Neural cell (in vitro differentiated cells): ENCODE measurements at regions not wholly inside any gene's neighbourhood (a gene's known extent, or its start where the extent isn't known, plus 50 kb on each side); places are given as distances from the start of the nearest gene placed in this dataset.

Source experiments
- H2AFZ ChIP-seq: fragments of 200-600, 300-800 bp; sonication (generic), shearing (Covaris generic); 2 replicates; pipeline ENCODE4 v1.6.0; 2014; ENCODE audit warnings: low read depth, mild to moderate bottlenecking, antibody characterized with exemption, low read length, moderate library complexity
- H3F3A ChIP-seq: fragments of 200-600 bp; shearing (Covaris generic); 2 replicates; pipeline ENCODE4 v1.6.1; 2016; ENCODE audit warnings: mild to moderate bottlenecking, moderate library complexity, mixed read lengths, antibody characterized with exemption, low read length; ENCODE audit not compliant: insufficient read depth, poor library complexity, severe bottlenecking
- H3K27ac ChIP-seq: fragments of 200-600, 300-800 bp; sonication (generic), shearing (Covaris generic); 2 replicates; pipeline ENCODE4 v1.5.1; 2014; ENCODE audit warnings: mild to moderate bottlenecking, low read length, moderate library complexity
- H3K27me3 ChIP-seq: fragments of 300-800, 200-600 bp; sonication (generic), shearing (Covaris generic); 2 replicates; pipeline ENCODE4 v1.6.0; 2014; ENCODE audit warnings: mild to moderate bottlenecking, low read depth, low read length, moderate library complexity; ENCODE audit not compliant: insufficient read depth
- H3K36me3 ChIP-seq: fragments of 300-800, 200-600 bp; sonication (generic), shearing (Covaris generic); 2 replicates; pipeline ENCODE4 v1.5.1; 2014; ENCODE audit warnings: mild to moderate bottlenecking, antibody characterized with exemption, low read length, moderate library complexity; ENCODE audit not compliant: insufficient read depth
- H3K4me2 ChIP-seq: fragments of 300-800, 200-600 bp; sonication (generic), shearing (Covaris generic); 2 replicates; pipeline ENCODE4 v1.6.0; 2014; ENCODE audit warnings: mild to moderate bottlenecking, low read length
- H3K4me3 ChIP-seq: fragments of 300-800, 200-600 bp; sonication (generic), shearing (Covaris generic); 2 replicates; pipeline ENCODE4 v1.5.1; 2014; ENCODE audit warnings: mild to moderate bottlenecking, low read length, moderate library complexity
- H3K79me2 ChIP-seq: fragments of 200-600 bp; shearing (Covaris generic); replicated peaks from 2 replicates; pipeline ENCODE4 v1.6.0; 2014; ENCODE audit warnings: mild to moderate bottlenecking, low read length, moderate library complexity; ENCODE audit not compliant: insufficient read depth
- H3K9ac ChIP-seq: fragments of 300-800, 200-600 bp; sonication (generic), shearing (Covaris generic); 2 replicates; pipeline ENCODE4 v1.6.1; 2016; ENCODE audit warnings: mild to moderate bottlenecking, low read length, mixed read lengths
- H3K9me2 ChIP-seq: fragments of 200-600 bp; shearing (Covaris generic); 2 replicates; pipeline ENCODE4 v1.6.1; 2016; ENCODE audit warnings: mild to moderate bottlenecking, low read length, mixed read lengths; ENCODE audit not compliant: insufficient read depth
- H3K9me3 ChIP-seq: fragments of 200-600, 300-800 bp; sonication (generic), shearing (Covaris generic); 2 replicates; pipeline ENCODE4 v1.6.1; 2016; ENCODE audit warnings: mild to moderate bottlenecking, mixed run types, low read length, moderate library complexity, mixed read lengths
- H4K20me1 ChIP-seq: fragments of 200-600 bp; shearing (Covaris generic); 2 replicates; pipeline ENCODE4 v1.6.1; 2016; ENCODE audit warnings: mild to moderate bottlenecking, mixed run types; ENCODE audit not compliant: insufficient read depth
- EP300 ChIP-seq: fragments of 450-650 bp; conservative IDR thresholded peaks from 2 replicates; pipeline ENCODE4 v1.6.1; 2014; ENCODE audit warnings: antibody characterized with exemption, mild to moderate bottlenecking, moderate library complexity; ENCODE audit not compliant: poor library complexity, severe bottlenecking
- EZH2 ChIP-seq: fragments of 200-600, 300-800 bp; shearing (Covaris generic), sonication (generic); IDR thresholded peaks from 2 replicates; pipeline ENCODE4 v1.6.1; 2014; ENCODE audit warnings: antibody characterized with exemption, low read length, borderline replicate concordance, mild to moderate bottlenecking; ENCODE audit not compliant: insufficient read depth, poor library complexity, severe bottlenecking
- MXI1 ChIP-seq: fragments of 450-650 bp; conservative IDR thresholded peaks from 2 replicates; pipeline ENCODE4 v1.6.1; 2014; ENCODE audit warnings: antibody characterized with exemption, mild to moderate bottlenecking; ENCODE audit not compliant: poor library complexity, severe bottlenecking
- POLR2AphosphoS5 ChIP-seq: IDR thresholded peaks from 2 replicates; pipeline ENCODE4 v1.6.1; 2012
- RAD21 ChIP-seq: fragments of 450-650 bp; conservative IDR thresholded peaks from 2 replicates; pipeline ENCODE4 v1.6.1; 2014; ENCODE audit warnings: antibody characterized with exemption, mild to moderate bottlenecking, moderate library complexity
- SMC3 ChIP-seq: fragments of 450-650 bp; conservative IDR thresholded peaks from 2 replicates; pipeline ENCODE4 v1.6.1; 2014; ENCODE audit warnings: antibody characterized with exemption, mild to moderate bottlenecking, moderate library complexity; ENCODE audit not compliant: poor library complexity
- TAF1 ChIP-seq: IDR thresholded peaks from 2 replicates; pipeline ENCODE4 v1.6.1; 2012; ENCODE audit warnings: low read depth
- TF ChIP-seq, protein P1 (sequence below): IDR thresholded peaks from 2 replicates; pipeline ENCODE4 v1.6.1; 2012; ENCODE audit warnings: borderline replicate concordance
- TF ChIP-seq, protein P2 (sequence below): fragments of 450-650 bp; IDR thresholded peaks from 2 replicates; pipeline ENCODE4 v1.5.1; 2014; ENCODE audit warnings: antibody characterized with exemption, mild to moderate bottlenecking, moderate library complexity; ENCODE audit not compliant: poor library complexity, severe bottlenecking

DNA sequence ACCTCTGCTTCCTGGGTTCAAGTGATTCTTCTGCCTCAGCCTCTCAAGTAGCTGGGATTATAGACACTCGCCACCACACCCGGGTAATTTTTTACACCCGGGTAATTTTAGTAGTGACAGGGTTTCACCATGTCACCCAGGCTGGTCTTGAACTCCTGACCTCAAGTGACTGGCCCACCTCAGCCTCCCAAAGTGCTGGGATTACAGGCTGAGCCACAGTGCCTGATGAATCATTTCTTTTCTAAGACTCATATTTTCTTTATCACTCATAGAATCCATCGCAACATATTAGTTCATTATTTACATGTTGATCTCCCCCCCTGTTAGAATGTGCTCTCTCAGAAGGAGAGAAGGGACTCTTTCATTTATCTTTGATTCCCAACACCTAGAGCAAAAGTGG, 109.5 kb upstream of the PTPRG start:
- Histone ChIP-seq H4K20me1 (no peaks in the 10 kb centered on the region), H3K27me3 (no peaks in the 10 kb centered on the region), H3K79me2 (no peaks in the 10 kb centered on the region), H3K36me3 (no peaks in the 10 kb centered on the region), H3K9me2 (no peaks in the 10 kb centered on the region), H3K4me2 (no peak overlapping the region), H3K9me3 (no peaks in the 10 kb centered on the region), H2AFZ (no peak overlapping the region), H3K9ac (no peak overlapping the region), H3K27ac (no peak overlapping the region), H3K4me3 (no peak overlapping the region), H3F3A (no peaks in the 10 kb centered on the region)
- TF ChIP-seq SMC3, result no peak
- TF ChIP-seq EP300, result no peak
- TF ChIP-seq EZH2, result no peak
- no peak for TF ChIP-seq TAF1
- TF ChIP-seq MXI1, result no peak
- TF ChIP-seq, protein P1, sequence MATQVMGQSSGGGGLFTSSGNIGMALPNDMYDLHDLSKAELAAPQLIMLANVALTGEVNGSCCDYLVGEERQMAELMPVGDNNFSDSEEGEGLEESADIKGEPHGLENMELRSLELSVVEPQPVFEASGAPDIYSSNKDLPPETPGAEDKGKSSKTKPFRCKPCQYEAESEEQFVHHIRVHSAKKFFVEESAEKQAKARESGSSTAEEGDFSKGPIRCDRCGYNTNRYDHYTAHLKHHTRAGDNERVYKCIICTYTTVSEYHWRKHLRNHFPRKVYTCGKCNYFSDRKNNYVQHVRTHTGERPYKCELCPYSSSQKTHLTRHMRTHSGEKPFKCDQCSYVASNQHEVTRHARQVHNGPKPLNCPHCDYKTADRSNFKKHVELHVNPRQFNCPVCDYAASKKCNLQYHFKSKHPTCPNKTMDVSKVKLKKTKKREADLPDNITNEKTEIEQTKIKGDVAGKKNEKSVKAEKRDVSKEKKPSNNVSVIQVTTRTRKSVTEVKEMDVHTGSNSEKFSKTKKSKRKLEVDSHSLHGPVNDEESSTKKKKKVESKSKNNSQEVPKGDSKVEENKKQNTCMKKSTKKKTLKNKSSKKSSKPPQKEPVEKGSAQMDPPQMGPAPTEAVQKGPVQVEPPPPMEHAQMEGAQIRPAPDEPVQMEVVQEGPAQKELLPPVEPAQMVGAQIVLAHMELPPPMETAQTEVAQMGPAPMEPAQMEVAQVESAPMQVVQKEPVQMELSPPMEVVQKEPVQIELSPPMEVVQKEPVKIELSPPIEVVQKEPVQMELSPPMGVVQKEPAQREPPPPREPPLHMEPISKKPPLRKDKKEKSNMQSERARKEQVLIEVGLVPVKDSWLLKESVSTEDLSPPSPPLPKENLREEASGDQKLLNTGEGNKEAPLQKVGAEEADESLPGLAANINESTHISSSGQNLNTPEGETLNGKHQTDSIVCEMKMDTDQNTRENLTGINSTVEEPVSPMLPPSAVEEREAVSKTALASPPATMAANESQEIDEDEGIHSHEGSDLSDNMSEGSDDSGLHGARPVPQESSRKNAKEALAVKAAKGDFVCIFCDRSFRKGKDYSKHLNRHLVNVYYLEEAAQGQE, result no peak

DNA sequence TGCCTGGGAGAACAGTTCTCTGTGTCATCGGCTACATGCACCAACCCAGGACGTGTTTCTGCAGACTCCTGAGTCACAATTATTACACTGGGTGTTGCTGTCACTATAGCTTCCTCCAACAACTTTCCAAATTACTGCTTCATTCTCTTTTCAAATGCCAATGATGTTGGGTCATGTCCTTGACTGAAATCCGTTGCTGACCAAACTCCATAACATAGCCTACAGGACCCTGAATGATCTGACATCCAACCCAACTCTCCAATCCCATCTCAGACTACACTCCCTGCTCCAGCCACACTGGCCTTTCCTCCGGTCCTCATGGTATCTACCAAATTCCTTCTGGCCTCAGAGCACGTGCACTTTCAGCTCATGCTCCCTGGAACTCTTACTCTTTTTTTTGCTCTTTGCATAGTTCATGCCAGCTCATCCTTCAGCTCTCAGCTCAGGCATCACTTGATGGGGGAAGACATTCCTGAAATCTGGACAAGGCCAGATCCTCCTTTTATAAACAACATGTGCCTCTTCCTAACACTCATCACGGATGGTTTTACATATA, 108.8 kb upstream of the PTPRG start:
- H4K20me1 ChIP-seq, result no peaks in the 10 kb centered on the region

More for the DNA sequence above, 108.8 kb upstream of the PTPRG start:
- no peaks in the 10 kb centered on the region for H3K27me3 ChIP-seq
- H3K4me3 ChIP-seq, result no peak overlapping the region
- no peak for TF ChIP-seq MXI1
- TF ChIP-seq TAF1, result no peak
- TF ChIP-seq EP300, result no peak
- TF ChIP-seq, protein P1, result no peak
- TF ChIP-seq, protein P2, sequence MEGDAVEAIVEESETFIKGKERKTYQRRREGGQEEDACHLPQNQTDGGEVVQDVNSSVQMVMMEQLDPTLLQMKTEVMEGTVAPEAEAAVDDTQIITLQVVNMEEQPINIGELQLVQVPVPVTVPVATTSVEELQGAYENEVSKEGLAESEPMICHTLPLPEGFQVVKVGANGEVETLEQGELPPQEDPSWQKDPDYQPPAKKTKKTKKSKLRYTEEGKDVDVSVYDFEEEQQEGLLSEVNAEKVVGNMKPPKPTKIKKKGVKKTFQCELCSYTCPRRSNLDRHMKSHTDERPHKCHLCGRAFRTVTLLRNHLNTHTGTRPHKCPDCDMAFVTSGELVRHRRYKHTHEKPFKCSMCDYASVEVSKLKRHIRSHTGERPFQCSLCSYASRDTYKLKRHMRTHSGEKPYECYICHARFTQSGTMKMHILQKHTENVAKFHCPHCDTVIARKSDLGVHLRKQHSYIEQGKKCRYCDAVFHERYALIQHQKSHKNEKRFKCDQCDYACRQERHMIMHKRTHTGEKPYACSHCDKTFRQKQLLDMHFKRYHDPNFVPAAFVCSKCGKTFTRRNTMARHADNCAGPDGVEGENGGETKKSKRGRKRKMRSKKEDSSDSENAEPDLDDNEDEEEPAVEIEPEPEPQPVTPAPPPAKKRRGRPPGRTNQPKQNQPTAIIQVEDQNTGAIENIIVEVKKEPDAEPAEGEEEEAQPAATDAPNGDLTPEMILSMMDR, result no peak
- no peak for TF ChIP-seq RAD21
- TF ChIP-seq POLR2AphosphoS5, result no peak
- no peak for TF ChIP-seq SMC3
- no peak for TF ChIP-seq EZH2
- H3K79me2 ChIP-seq, result no peaks in the 10 kb centered on the region
- H2AFZ ChIP-seq, result no peak overlapping the region
- H3F3A ChIP-seq, result no peaks in the 10 kb centered on the region
- no peaks in the 10 kb centered on the region for H3K36me3 ChIP-seq
- no peaks in the 10 kb centered on the region for H3K9me2 ChIP-seq
- no peak overlapping the region for H3K4me2 ChIP-seq
- H3K27ac ChIP-seq, result no peak overlapping the region
- H3K9ac ChIP-seq, result no peak overlapping the region
- H3K9me3 ChIP-seq, result no peaks in the 10 kb centered on the region
